A673 (cell line): ENCODE measurements at regions not wholly inside any gene's neighbourhood (a gene's known extent, or its start where the extent isn't known, plus 50 kb on each side); places are given as distances from the start of the nearest gene placed in this dataset.

Source experiments
- BruUV-seq: library from RNA; stranded (reverse); fragments of 400-500 nt; replicated peaks from 2 replicates; lab custom pipeline; 2021; lab: Mats Ljungman, UMichigan
- CTCF ChIA-PET: fragments of 300-600 bp; sonication (Branson Sonifier 250); formaldehyde crosslinking; loops from one replicate; lab custom pipeline; 2022; ENCODE audit warnings: antibody characterized with exemption; lab: Charles Lee
- POLR2A ChIA-PET: fragments of 300-600 bp; sonication (Branson Sonifier 250); formaldehyde crosslinking; loops from one replicate; lab custom pipeline; 2022; ENCODE audit warnings: antibody characterized with exemption; ENCODE audit not compliant: low non-redundant PET; lab: Charles Lee
- DNase-seq: peaks from one replicate; pipeline ENCODE4 v3.0.0-alpha.2; 2015; ENCODE audit warnings: low spot score
- H3K27ac ChIP-seq: fragments of 200-600 bp; sonication (generic); 2 replicates; pipeline ENCODE4 v1.5.1; 2016; ENCODE audit warnings: mixed run types, low read depth, mild to moderate bottlenecking, mixed read lengths, antibody characterized with exemption, low read length; ENCODE audit not compliant: poor library complexity, severe bottlenecking
- H3K27me3 ChIP-seq: fragments of 200-600 bp; sonication (generic); replicated peaks from 2 replicates; pipeline ENCODE4 v1.6.1; 2017; ENCODE audit warnings: mixed run types, low read depth, mild to moderate bottlenecking, mixed read lengths, antibody characterized with exemption, low read length; ENCODE audit not compliant: insufficient read depth, poor library complexity
- H3K36me3 ChIP-seq: fragments of 200-600 bp; sonication (generic); 2 replicates; pipeline ENCODE4 v1.6.1; 2016; ENCODE audit warnings: mixed run types, mild to moderate bottlenecking, mixed read lengths, antibody characterized with exemption, low read length; ENCODE audit not compliant: insufficient read depth, poor library complexity, severe bottlenecking
- H3K4me1 ChIP-seq: fragments of 200-600 bp; sonication (generic); 2 replicates; pipeline ENCODE4 v1.6.1; 2017; ENCODE audit warnings: mixed run types, mild to moderate bottlenecking, mixed read lengths, antibody characterized with exemption, low read length; ENCODE audit not compliant: insufficient read depth, poor library complexity, severe bottlenecking
- H3K4me3 ChIP-seq: fragments of 200-600 bp; sonication (generic); 2 replicates; pipeline ENCODE4 v1.5.1; 2016; ENCODE audit warnings: low read depth, mixed run types, mild to moderate bottlenecking, mixed read lengths, low read length; ENCODE audit not compliant: poor library complexity, severe bottlenecking
- H3K9me3 ChIP-seq: fragments of 200-600 bp; sonication (generic); 2 replicates; pipeline ENCODE4 v1.6.1; 2016; ENCODE audit warnings: mixed run types, low read depth, mild to moderate bottlenecking, mixed read lengths, antibody characterized with exemption, low read length; ENCODE audit not compliant: poor library complexity, severe bottlenecking
- EZH2 ChIP-seq: fragments of 200-600 bp; sonication (generic); IDR thresholded peaks from 2 replicates; pipeline ENCODE4 v1.6.1; 2017; ENCODE audit warnings: borderline replicate concordance, low read depth, mild to moderate bottlenecking, mixed read lengths, antibody characterized with exemption, low read length; ENCODE audit not compliant: poor library complexity, severe bottlenecking
- intact Hi-C: fragments of 100-400 bp; cut with micrococcal nuclease; formaldehyde crosslinking; loops from one replicate; pipeline ENCODE4 v1.10.0; 2022; ENCODE audit not compliant: unreplicated experiment
- TF ChIP-seq, protein P1 (sequence below): fragments of 300-800, 200-600 bp; sonication (generic); conservative IDR thresholded peaks from 2 replicates; pipeline ENCODE4 v1.5.1; 2017; ENCODE audit warnings: low read depth, mild to moderate bottlenecking, antibody characterized with exemption, low read length, moderate library complexity, mixed read lengths

DNA sequence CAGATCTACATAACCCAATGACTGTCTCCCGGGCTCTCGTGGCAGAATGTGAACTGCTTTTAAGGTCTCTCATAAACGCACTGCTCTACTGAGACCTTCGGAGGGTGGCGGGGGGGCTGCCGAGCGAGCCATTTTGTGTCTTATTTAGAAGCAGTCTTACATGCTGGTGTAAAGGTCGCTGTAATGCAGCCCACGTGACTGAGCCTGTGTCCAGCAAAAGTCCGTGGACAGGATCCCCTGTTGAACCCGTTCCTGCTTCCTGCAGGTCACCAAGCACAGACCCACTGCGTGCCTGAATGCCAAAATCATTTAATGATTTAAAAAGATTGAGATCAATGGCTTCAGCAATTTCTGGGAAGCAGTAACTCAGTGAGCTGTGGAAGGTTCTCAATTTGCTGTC, 415.9 kb downstream of the BCOR start:
- Histone ChIP-seq H3K9me3 (no peaks in the 10 kb centered on the region), H3K27ac (no peak overlapping the region), H3K4me1 (no peaks in the 10 kb centered on the region), H3K36me3 (no peaks in the 10 kb centered on the region), H3K4me3 (no peak overlapping the region), H3K27me3 (no peaks in the 10 kb centered on the region)
- DNase-seq: no peak
- no peak for TF ChIP-seq EZH2
- TF ChIP-seq, protein P1, sequence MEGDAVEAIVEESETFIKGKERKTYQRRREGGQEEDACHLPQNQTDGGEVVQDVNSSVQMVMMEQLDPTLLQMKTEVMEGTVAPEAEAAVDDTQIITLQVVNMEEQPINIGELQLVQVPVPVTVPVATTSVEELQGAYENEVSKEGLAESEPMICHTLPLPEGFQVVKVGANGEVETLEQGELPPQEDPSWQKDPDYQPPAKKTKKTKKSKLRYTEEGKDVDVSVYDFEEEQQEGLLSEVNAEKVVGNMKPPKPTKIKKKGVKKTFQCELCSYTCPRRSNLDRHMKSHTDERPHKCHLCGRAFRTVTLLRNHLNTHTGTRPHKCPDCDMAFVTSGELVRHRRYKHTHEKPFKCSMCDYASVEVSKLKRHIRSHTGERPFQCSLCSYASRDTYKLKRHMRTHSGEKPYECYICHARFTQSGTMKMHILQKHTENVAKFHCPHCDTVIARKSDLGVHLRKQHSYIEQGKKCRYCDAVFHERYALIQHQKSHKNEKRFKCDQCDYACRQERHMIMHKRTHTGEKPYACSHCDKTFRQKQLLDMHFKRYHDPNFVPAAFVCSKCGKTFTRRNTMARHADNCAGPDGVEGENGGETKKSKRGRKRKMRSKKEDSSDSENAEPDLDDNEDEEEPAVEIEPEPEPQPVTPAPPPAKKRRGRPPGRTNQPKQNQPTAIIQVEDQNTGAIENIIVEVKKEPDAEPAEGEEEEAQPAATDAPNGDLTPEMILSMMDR: no peak
- no TSS peak for BruUV-seq
- ChIA-PET POLR2A (no interaction called here), CTCF (no interaction called here)
- intact Hi-C loops: no loop called here

DNA sequence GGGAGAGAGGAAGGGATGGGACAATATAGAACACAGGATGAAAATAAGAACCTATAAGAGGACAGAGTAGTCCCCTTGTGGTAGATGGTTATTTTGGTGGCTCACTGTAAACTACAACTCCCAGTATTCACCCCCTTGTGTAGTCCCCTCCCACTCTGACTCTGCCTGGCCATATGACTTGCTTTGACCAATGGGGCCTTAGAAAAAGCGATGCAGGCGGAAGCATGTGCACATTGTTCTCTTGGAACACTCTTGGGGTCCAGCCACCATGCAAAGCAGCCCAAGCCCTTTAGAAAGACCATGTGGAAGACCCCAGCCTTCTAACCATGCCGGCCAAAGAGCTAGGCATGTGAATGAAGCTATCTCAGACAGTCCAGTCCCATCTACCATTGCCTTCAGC, 415.0 kb downstream of the BCOR start:
- Histone ChIP-seq H3K27ac (no peak overlapping the region), H3K4me3 (no peak overlapping the region), H3K4me1 (peaks cover under 1% of the 10 kb centered on the region), H3K27me3 (no peaks in the 10 kb centered on the region), H3K9me3 (no peaks in the 10 kb centered on the region), H3K36me3 (no peaks in the 10 kb centered on the region)
- POLR2A ChIA-PET: no interaction called here
- TF ChIP-seq EZH2: no peak
- TF ChIP-seq, protein P1: no peak
- intact Hi-C loops: no loop called here
- CTCF ChIA-PET: no interaction called here
- DNase-seq: peak; percentile 36
- no TSS peak for BruUV-seq

DNA sequence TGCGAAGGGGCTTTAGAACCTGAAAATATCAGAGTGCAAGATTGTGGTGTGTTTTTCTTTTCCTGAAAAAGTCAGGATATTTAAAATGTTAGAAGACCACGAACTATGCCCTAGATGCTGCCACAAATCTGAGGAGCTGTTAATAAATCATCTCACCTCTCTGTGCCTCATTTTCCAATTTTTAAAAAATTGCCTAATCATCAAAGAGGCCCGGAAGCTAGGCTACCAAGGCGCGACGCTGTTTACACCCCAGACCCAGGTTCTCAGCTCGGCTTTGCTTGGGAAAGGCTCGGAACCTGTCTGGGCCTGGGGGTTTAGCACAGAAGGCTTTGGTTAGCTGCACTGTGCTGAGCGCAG, 409.6 kb downstream of the BCOR start:
- no peak for DNase-seq
- H3K27ac ChIP-seq: no peak overlapping the region
- no peaks in the 10 kb centered on the region for H3K9me3 ChIP-seq
- TF ChIP-seq, protein P1: no peak
- no peak for TF ChIP-seq EZH2
- H3K27me3 ChIP-seq: no peaks in the 10 kb centered on the region
- no TSS peak for BruUV-seq
- H3K4me1 ChIP-seq: peaks cover 7% of the 10 kb centered on the region
- ChIA-PET POLR2A (no interaction called here), CTCF (no interaction called here)
- intact Hi-C loops: no loop called here
- H3K36me3 ChIP-seq: no peaks in the 10 kb centered on the region
- peak overlapping the region; percentile 47 for H3K4me3 ChIP-seq
